NCI-H774 (cell line): ENCODE measurements at regions not wholly inside any gene's neighbourhood (a gene's known extent, or its start where the extent isn't known, plus 50 kb on each side); places are given as distances from the start of the nearest gene placed in this dataset.
"Not testable (repeated sequence)": the region's sequence is repeated elsewhere in the genome, so short reads cannot be mapped to it uniquely, and the experiment has no call there.

Experiments used
- DNase-seq: peaks from one replicate; lab custom pipeline; 2025; lab: John Stamatoyannopoulos, UW

- no peak for DNase-seq
Measured at GRCh38 chr18:10353791-10354190, 100.6 kb upstream of the APCDD1 start.

- DNase-seq, result no peak
Measured at GRCh38 chr18:10354241-10354811, 100.1 kb upstream of the APCDD1 start.

GRCh38 chr18:10354890-10355289 lies 99.5 kb upstream of the APCDD1 start:
- DNase-seq, result no peak

GRCh38 chr18:10356999-10357398 lies 97.4 kb upstream of the APCDD1 start:
- not testable (repeated sequence) for DNase-seq

- no peak for DNase-seq
Measured at GRCh38 chr18:10361660-10362059, 92.8 kb upstream of the APCDD1 start.

DNA sequence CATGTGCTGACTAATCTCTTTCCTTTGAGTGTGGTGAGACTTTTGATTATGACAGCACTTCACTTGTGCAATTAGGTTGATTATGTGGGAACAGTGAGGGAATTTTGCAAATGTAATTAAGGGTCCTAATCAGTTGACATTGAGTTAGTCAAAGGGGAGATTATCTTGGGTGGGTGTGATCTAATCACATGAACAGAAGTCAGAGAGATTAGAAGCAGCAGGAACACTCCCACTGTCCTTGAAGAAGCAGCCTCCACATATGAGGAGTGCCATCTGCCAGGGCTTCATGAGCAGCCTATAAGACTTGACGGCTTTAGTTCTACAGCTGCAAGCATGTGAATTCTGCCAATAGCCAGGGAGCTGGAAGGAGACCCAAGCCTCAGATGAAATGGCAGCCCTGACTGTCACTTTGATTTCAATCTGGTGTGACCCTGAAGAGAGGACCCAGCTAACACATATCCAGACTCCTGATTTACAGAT lies 89.4 kb upstream of the APCDD1 start:
- DNase-seq, result no peak

- no peak for DNase-seq
Measured at GRCh38 chr18:10365901-10366300, 88.5 kb upstream of the APCDD1 start.

- no peak for DNase-seq
Measured at GRCh38 chr18:10367836-10368235, 86.6 kb upstream of the APCDD1 start.

DNA sequence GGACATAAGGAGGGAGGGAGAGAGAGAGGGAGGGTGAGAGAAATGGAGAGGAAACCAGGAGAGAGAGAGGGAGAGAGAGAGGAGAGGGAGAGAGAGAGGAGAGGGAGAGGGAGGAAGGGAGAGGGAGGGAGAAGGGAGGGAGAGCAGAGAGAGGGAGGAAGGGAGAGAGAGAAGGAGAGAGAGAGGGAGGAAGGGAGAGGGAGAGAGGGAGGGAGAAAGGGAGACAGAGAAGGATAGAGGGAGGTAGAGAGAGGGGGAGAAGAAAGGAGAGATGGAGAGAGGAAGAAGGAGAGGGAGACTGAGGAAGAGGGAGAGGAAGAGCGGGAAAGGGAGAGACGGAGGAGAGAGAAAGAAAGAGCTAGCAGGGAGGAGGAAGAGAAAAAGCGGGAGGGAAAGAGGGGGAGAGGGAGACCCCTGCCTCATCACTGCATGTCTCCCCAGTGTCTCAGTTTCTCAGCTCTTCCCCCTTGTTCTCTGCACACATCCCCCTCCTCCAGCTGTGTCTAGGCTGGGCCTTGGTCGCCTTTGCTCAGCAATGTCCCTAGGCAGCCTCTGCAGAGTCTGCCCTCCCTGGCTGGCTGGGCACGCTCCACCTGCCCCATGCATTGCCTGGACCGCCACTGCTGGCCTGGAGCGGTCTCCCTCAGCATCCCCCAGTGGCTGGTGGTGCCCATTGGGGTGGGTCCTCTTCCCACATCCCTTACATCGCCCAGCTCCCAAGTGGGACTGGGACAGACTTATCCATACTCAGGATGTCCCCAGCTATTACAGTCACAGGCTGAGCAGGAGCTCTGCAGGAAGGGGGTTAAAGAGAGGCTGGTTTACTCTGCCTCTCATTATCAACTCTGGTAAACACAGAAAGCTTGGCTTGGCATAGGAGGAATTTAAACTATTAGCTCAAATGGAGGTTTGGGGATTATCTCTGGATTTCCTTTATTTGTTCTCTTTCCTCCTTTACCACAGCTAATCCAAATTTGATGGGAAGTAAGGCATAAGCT lies 85.7 kb upstream of the APCDD1 start:
- DNase-seq, result no peak

DNA sequence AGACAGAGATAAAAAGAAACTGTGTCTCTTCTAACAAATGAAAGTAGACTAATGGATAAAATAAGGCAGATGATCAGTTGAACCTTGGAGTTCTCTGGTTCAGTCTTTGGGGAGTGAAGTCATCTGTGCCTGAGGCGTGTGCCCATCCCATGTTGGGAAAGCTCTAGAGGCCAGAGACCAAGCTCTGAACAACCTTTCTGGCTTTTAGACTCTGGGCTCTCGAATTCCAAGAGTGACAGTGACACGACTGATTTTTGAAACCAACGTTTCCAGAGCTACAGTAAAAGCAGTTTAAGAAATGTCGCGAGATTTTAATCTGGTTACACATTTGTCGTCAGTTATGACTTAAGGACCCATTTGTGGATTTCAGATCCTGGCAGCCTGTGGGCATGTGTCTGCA lies 83.7 kb upstream of the APCDD1 start:
- no peak for DNase-seq

DNA sequence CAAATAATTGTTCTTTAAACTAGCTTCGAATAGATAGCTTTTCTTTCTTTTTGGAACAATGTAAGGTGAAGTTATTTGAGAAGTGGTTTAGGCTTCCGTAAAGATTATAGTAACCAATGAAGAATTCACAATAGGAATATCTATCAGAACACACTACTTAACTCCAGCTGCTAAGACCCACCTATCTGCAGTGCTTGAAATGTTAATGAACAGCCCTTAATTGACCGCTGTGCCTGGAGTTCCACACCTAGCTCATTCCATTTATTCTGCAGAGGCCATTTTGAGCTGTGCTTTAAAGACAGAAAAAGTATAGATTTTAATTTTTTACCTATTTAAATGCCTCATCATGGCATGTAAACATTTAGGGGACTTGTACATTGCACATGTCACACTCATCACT lies 83.3 kb upstream of the APCDD1 start:
- no peak for DNase-seq

- DNase-seq, result no peak
Measured at GRCh38 chr18:10374195-10374594, 80.2 kb upstream of the APCDD1 start.

- DNase-seq, result no peak
Measured at GRCh38 chr18:10374636-10375293, 79.7 kb upstream of the APCDD1 start.

GRCh38 chr18:10376731-10377130 lies 77.7 kb upstream of the APCDD1 start:
- no peak for DNase-seq

- no peak for DNase-seq
Measured at GRCh38 chr18:10377956-10378355, 76.5 kb upstream of the APCDD1 start.

DNA sequence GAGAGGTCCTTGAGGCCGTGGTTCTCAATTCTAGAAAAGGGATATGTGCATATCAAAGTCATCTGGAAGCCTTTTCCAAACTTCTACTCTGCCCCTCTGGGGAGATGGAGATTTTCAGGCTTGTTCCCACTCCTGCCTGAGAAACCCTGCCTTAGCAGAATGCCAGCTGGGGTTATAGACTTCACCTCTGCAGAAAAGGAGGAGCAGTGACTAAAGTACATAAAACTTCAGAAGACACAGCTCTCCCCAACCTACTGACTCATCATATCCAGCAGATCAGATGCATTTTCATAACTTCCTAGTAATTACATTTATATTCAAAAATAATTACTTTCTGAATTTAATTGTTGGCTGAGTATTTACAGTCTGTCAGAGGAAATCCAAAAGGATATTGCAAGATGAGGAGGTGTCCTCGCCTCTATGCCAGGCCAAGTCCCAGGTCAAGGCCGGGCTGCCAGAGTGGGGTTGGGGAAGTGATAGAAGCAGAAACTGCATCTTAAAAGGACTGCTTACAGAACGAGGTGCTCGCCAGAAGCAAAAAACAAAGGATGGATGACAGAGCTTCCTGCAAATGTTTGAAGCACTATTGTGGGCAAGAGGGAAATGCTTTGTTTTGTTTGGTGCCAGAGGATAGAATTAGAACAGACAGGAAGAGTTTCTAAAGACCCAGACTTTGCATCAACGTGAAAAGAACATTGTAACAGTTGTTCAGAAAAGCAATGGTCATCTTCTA lies 75.6 kb upstream of the APCDD1 start:
- DNase-seq, result no peak

GRCh38 chr18:10379522-10379921 lies 74.9 kb upstream of the APCDD1 start:
- no peak for DNase-seq

DNA sequence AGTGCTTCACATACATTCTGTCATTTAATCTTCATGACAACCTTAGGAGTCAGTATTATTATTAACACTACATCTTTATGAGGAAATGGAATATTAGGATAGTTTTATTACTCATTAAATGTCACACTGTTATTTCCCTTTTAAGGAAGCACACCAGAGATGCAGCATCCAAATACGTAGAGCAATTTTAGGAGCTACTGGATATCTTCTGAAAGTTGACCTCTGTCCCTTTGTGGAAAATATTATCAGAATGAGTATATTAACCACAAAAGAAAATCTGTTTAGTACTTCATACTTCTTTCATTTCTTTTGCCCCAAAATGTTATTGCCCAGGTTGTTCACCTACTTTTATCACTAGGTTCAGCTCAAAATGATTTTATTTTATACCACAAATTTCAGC lies 72.9 kb upstream of the APCDD1 start:
- DNase-seq, result no peak

- DNase-seq, result no peak
Measured at GRCh38 chr18:10381951-10382350, 72.5 kb upstream of the APCDD1 start.

DNA sequence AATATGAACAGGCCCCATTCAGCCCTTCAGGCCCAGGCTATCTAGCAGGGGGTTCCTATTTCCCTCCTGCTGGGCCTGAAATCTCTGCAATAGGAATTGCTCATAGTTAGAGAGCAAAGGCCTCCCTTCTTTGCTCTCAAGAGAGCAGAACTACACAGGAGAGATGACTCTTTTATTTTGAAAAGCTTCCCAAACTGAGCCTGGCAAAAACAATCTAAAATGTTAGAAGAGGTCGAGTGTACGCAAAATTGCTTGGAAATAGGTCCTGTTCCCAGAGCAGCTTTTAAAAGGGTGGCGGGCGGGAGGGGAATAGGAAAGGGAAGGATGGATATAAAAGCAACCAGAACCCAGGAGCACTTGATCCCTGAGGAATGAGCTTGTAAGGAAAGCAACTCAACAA lies 68.4 kb upstream of the APCDD1 start:
- DNase-seq, result no peak

GRCh38 chr18:10386956-10387355 lies 67.5 kb upstream of the APCDD1 start:
- DNase-seq, result no peak

GRCh38 chr18:10387399-10387798 lies 67.0 kb upstream of the APCDD1 start:
- no peak for DNase-seq
